Lung (tissue), 11 donors: ENCODE measurements at regions not wholly inside any gene's neighbourhood (a gene's known extent, or its start where the extent isn't known, plus 50 kb on each side); places are given as distances from the start of the nearest gene placed in this dataset.
A peak's percentile ranks its signal among the peaks of the same experiment; 100 is the strongest.

Source experiments
- ATAC-seq: fragments of 200-7000 bp; cut with Tn5 transposase; one replicate; pipeline ENCODE4 v1.9.1; 2020; ENCODE audit warnings: moderate number of reproducible peaks; ENCODE audit not compliant: insufficient read depth, low FRiP score
- DNase-seq, 3 donors: peaks; one replicate each; pipeline ENCODE4 v3.0.0-alpha.2; 2013 to 2017
- H3K27ac ChIP-seq, 2 donors: one replicate each; pipeline ENCODE4 v1.5.1; 2013; ENCODE audit warnings: mild to moderate bottlenecking in 2 of 2, moderate library complexity in 2 of 2, control low read depth in 1 of 2, inconsistent platforms in 1 of 2, low read depth in 1 of 2, low read length in 1 of 2
- H3K27me3 ChIP-seq, 3 donors: one replicate each; pipeline ENCODE4 v1.5.1; 2013; ENCODE audit warnings: low read length in 2 of 3; ENCODE audit not compliant: control insufficient read depth in 3 of 3, insufficient read depth in 3 of 3
- H3K36me3 ChIP-seq, 4 donors: one replicate each; pipeline ENCODE4 v1.5.1; 2013; ENCODE audit warnings: low read length in 4 of 4, mild to moderate bottlenecking in 1 of 4, moderate library complexity in 1 of 4; ENCODE audit not compliant: control insufficient read depth in 4 of 4, insufficient read depth in 4 of 4
- H3K4me1 ChIP-seq, 5 donors: one replicate each; pipeline ENCODE4 v1.5.1; 2013; ENCODE audit warnings: low read length in 5 of 5, mild to moderate bottlenecking in 2 of 5, moderate library complexity in 1 of 5; ENCODE audit not compliant: control insufficient read depth in 5 of 5, insufficient read depth in 5 of 5
- H3K4me3 ChIP-seq: one replicate; pipeline ENCODE4 v1.5.1; 2013; ENCODE audit warnings: mild to moderate bottlenecking, control low read depth, moderate library complexity
- H3K9ac ChIP-seq, 2 donors: one replicate each; pipeline ENCODE4 v1.5.1; 2013; ENCODE audit warnings: low read length in 2 of 2, control low read depth in 1 of 2; ENCODE audit not compliant: insufficient read depth in 1 of 2
- H3K9me3 ChIP-seq, 4 donors: one replicate each; pipeline ENCODE4 v1.5.1; 2013; ENCODE audit warnings: low read length in 3 of 4, mild to moderate bottlenecking in 1 of 4, moderate library complexity in 1 of 4; ENCODE audit not compliant: control insufficient read depth in 4 of 4, insufficient read depth in 3 of 4
- CTCF ChIP-seq: IDR thresholded peaks from 2 replicates; pipeline ENCODE4 v1.5.1; 2012; ENCODE audit warnings: mild to moderate bottlenecking; ENCODE audit errors: control extremely low read depth, extremely low read depth
- WGBS, 2 donors: extraction: QIAGEN DNeasy Blood & Tissue Kit; methylation state at CpG; one replicate each; pipeline ENCODE4 v1.1.7; 2013; 5-methylcytosine and 5-hydroxymethylcytosine counted together
- donor health status: control.
- donor health status: control.
- donor health status: Bipolar disorder and iron deficiency.
- donor health status: healthy.
- donor health status: DM: yes; HTN: yes; CAD: no.

GRCh38 chr1:94315552-94316116 lies 78.2 kb upstream of the ARHGAP29 start:
- DNase-seq (no peak), ATAC-seq (no peak)
- no peaks in the 10 kb centered on the region for H3K36me3 ChIP-seq
- H3K27ac ChIP-seq, result no peak overlapping the region
- H3K4me1 ChIP-seq, result peaks cover 0 to 9% (median 0%) of the 10 kb centered on the region in 5 donors
- H3K4me3 ChIP-seq, result no peak overlapping the region
- no peak for TF ChIP-seq CTCF
- H3K9ac ChIP-seq, result no peak overlapping the region
- 94 to 97% methylated on average over 1 of the region's 1 CpG for WGBS, 2 donors
- H3K9me3 ChIP-seq, result peaks cover 0 to 2% (median 0%) of the 10 kb centered on the region in 4 donors
- H3K27me3 ChIP-seq, result no peaks in the 10 kb centered on the region

GRCh38 chr1:94314222-94314858 lies 77.0 kb upstream of the ARHGAP29 start:
- WGBS, 2 donors, result 81 to 88% methylated on average over 2 of the region's 2 CpGs
- TF ChIP-seq CTCF, result no peak
- no peaks in the 10 kb centered on the region for H3K36me3 ChIP-seq
- no peak overlapping the region for H3K9ac ChIP-seq
- H3K27me3 ChIP-seq, result no peaks in the 10 kb centered on the region
- no peak overlapping the region for H3K27ac ChIP-seq
- DNase-seq (no peak), ATAC-seq (no peak)
- no peak overlapping the region for H3K4me3 ChIP-seq
- H3K9me3 ChIP-seq, result peaks cover 0 to 2% (median 0%) of the 10 kb centered on the region in 4 donors
- H3K4me1 ChIP-seq, result peaks cover 0 to 3% (median 0%) of the 10 kb centered on the region in 5 donors

- no peaks in the 10 kb centered on the region for H3K9me3 ChIP-seq
- H3K9ac ChIP-seq, result no peak overlapping the region
- no peaks in the 10 kb centered on the region for H3K36me3 ChIP-seq
- H3K4me1 ChIP-seq, result peaks cover 0 to 2% (median 0%) of the 10 kb centered on the region in 5 donors
- TF ChIP-seq CTCF, result no peak
- H3K27ac ChIP-seq, result peak overlapping the region in 1 of 2 donors; percentile 58
- H3K4me3 ChIP-seq, result no peak overlapping the region
- DNase-seq (no peak), ATAC-seq (no peak)
- WGBS, 2 donors, result 67 to 70% methylated on average over 3 of the region's 3 CpGs
- H3K27me3 ChIP-seq, result no peaks in the 10 kb centered on the region
Measured at GRCh38 chr1:94310570-94311270, 73.3 kb upstream of the ARHGAP29 start.
